ENCODE measurements at regions not wholly inside any gene's neighbourhood (a gene's known extent, or its start where the extent isn't known, plus 50 kb on each side); places are given as distances from the start of the nearest gene placed in this dataset.

GRCh38 chr12:125197326-125197725 is 132.1 kb downstream of the AACS start:
- no peaks in the 10 kb centered on the region for H3K79me2 ChIP-seq (replicated peaks; ENCODE audit: insufficient read depth, low read length)
- H2AFZ ChIP-seq (ENCODE audit: low read depth, low read length), result no peak overlapping the region
- no peak overlapping the region for H3K4me2 ChIP-seq (ENCODE audit: low read length)
- no peaks in the 10 kb centered on the region for H3K27me3 ChIP-seq (ENCODE audit: insufficient read depth, low read depth, low read length)
- H3K4me3 ChIP-seq (ENCODE audit: low read length), result no peak overlapping the region
- H3K27ac ChIP-seq (ENCODE audit: low read length), result no peak overlapping the region
- H3F3A ChIP-seq (ENCODE audit: insufficient read depth, low read length, poor library complexity, severe bottlenecking), result no peaks in the 10 kb centered on the region
- TF ChIP-seq RAD21 (conservative IDR thresholded peaks at IDR 0.05) (no peak), TAF1 (IDR thresholded peaks at IDR 0.05; ENCODE audit: low read depth) (no peak), EP300 (conservative IDR thresholded peaks at IDR 0.05; ENCODE audit: poor library complexity, severe bottlenecking) (no peak), CTCF (IDR thresholded peaks at IDR 0.05; ENCODE audit: poor library complexity, severe bottlenecking) (no peak), POLR2AphosphoS5 (IDR thresholded peaks at IDR 0.05) (no peak), REST (IDR thresholded peaks at IDR 0.05; ENCODE audit: borderline replicate concordance) (no peak), MXI1 (conservative IDR thresholded peaks at IDR 0.05; ENCODE audit: poor library complexity, severe bottlenecking) (no peak), SMC3 (conservative IDR thresholded peaks at IDR 0.05; ENCODE audit: poor library complexity) (no peak)
- H3K9me2 ChIP-seq (ENCODE audit: insufficient read depth, low read length), result no peaks in the 10 kb centered on the region
- no peak overlapping the region for H3K9ac ChIP-seq (ENCODE audit: low read length)
- H4K20me1 ChIP-seq (ENCODE audit: insufficient read depth), result no peaks in the 10 kb centered on the region
- H3K9me3 ChIP-seq (ENCODE audit: low read length), result peaks cover 10% of the 10 kb centered on the region
- peaks cover 4% of the 10 kb centered on the region for H3K36me3 ChIP-seq (ENCODE audit: insufficient read depth, low read length)

- Histone ChIP-seq H3K36me3 (ENCODE audit: insufficient read depth, low read length) (peaks cover 7% of the 10 kb centered on the region), H3K27me3 (ENCODE audit: insufficient read depth, low read depth, low read length) (no peaks in the 10 kb centered on the region), H3K9ac (ENCODE audit: low read length) (no peak overlapping the region), H3K9me3 (ENCODE audit: low read length) (peaks cover 10% of the 10 kb centered on the region), H3F3A (ENCODE audit: insufficient read depth, low read length, poor library complexity, severe bottlenecking) (no peaks in the 10 kb centered on the region), H3K79me2 (replicated peaks; ENCODE audit: insufficient read depth, low read length) (no peaks in the 10 kb centered on the region), H3K27ac (ENCODE audit: low read length) (no peak overlapping the region), H4K20me1 (ENCODE audit: insufficient read depth) (no peaks in the 10 kb centered on the region), H3K4me2 (ENCODE audit: low read length) (no peak overlapping the region), H2AFZ (ENCODE audit: low read depth, low read length) (no peak overlapping the region), H3K9me2 (ENCODE audit: insufficient read depth, low read length) (no peaks in the 10 kb centered on the region), H3K4me3 (ENCODE audit: low read length) (no peak overlapping the region)
- TF ChIP-seq CTCF (IDR thresholded peaks at IDR 0.05; ENCODE audit: poor library complexity, severe bottlenecking), result no peak
- no peak for TF ChIP-seq TAF1 (IDR thresholded peaks at IDR 0.05; ENCODE audit: low read depth)
- TF ChIP-seq MXI1 (conservative IDR thresholded peaks at IDR 0.05; ENCODE audit: poor library complexity, severe bottlenecking), result no peak
- TF ChIP-seq EP300 (conservative IDR thresholded peaks at IDR 0.05; ENCODE audit: poor library complexity, severe bottlenecking), result no peak
- TF ChIP-seq SMC3 (conservative IDR thresholded peaks at IDR 0.05; ENCODE audit: poor library complexity), result no peak
- TF ChIP-seq REST (IDR thresholded peaks at IDR 0.05; ENCODE audit: borderline replicate concordance), result no peak
- no peak for TF ChIP-seq EZH2 (IDR thresholded peaks at IDR 0.05; ENCODE audit: borderline replicate concordance, insufficient read depth, low read length, poor library complexity, severe bottlenecking)
- TF ChIP-seq POLR2AphosphoS5 (IDR thresholded peaks at IDR 0.05), result no peak
- no peak for TF ChIP-seq RAD21 (conservative IDR thresholded peaks at IDR 0.05)
Measured at GRCh38 chr12:125198652-125199051, 133.4 kb downstream of the AACS start.
